ENCODE measurements at regions not wholly inside any gene's neighbourhood (a gene's known extent, or its start where the extent isn't known, plus 50 kb on each side); places are given as distances from the start of the nearest gene placed in this dataset.

- Histone ChIP-seq H3K4me1 (no peaks in the 10 kb centered on the region), H3K36me3 (replicated peaks in 1 of 2; ENCODE audit: insufficient read depth in 1 of 2, low read depth in 2 of 2) (no peaks in the 10 kb centered on the region), H3K27ac (no peak overlapping the region), H3K9me3 (no peaks in the 10 kb centered on the region), H3K27me3 (no peaks in the 10 kb centered on the region), H3K4me3 (no peak overlapping the region)
- ATAC-seq: no peak
- TF ChIP-seq POLR2A (IDR thresholded peaks at IDR 0.05) (no peak), CTCF (IDR thresholded peaks at IDR 0.05) (no peak)
- intact Hi-C loops (cut with DNase I): no loop called here
- peak in 1 of 4 donors; percentile 2 for DNase-seq
- 91 to 97% methylated on average over 7 to 12 of the region's 12 CpGs for WGBS, 2 donors
Measured at GRCh38 chr11:71184421-71185210, 67.8 kb downstream of the SHANK2 start.

GRCh38 chr11:71183878-71184277, 68.5 kb downstream of the SHANK2 start:
- H3K36me3 ChIP-seq (replicated peaks in 1 of 2; ENCODE audit: insufficient read depth in 1 of 2, low read depth in 2 of 2): no peaks in the 10 kb centered on the region
- 78 to 94% methylated on average over 6 to 10 of the region's 10 CpGs for WGBS, 2 donors
- H3K27me3 ChIP-seq: no peaks in the 10 kb centered on the region
- H3K4me3 ChIP-seq: no peak overlapping the region
- DNase-seq: peak in 1 of 4 donors; percentile 5
- H3K4me1 ChIP-seq: no peaks in the 10 kb centered on the region
- no peak for TF ChIP-seq POLR2A (IDR thresholded peaks at IDR 0.05)
- no peak for TF ChIP-seq CTCF (IDR thresholded peaks at IDR 0.05)
- intact Hi-C loops (cut with DNase I): no loop called here
- H3K27ac ChIP-seq: no peak overlapping the region
- H3K9me3 ChIP-seq: no peaks in the 10 kb centered on the region
- no peak for ATAC-seq

DNA sequence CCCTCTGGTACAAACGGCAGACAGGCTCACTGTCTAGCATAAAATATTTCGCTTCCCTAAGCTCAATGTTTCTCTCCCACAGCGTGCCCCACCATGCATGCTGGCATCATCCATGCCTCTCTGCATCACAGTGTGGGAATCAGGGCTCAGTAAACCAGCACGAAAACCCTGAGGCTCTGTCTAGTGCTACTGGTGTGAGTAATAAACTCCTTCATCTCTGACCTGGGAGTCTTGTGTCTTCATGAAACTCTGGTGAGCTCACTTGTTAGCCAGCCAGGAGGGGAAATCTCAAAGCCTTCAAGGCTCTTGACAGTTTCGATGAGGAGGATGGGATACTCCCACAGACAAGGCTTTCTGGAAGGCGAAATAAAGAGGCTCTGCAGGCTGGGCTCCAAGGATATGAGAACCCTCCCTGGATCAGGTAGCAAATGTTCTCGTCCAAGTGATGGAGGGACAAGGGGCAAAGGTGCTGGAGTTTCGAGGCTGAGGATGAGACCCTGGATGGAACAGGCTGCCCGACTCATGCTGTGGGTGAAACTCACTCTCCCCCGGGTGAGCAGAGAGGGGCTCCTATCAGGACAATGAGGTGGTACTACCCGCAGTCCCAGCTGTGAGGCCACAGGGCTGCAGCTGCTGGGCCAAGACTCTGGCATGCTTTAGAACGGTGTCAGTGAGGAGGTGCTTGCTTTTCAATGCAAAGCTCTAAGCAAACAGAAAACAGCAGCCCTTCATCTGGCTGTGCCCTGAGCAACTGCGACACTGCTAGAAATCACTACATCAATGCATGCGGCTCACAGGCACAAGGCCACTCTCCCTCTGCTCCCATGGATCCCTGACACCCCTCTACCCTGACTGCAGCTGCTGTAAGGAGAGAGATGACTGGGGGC, 69.3 kb downstream of the SHANK2 start:
- H3K36me3 ChIP-seq (replicated peaks in 1 of 2; ENCODE audit: insufficient read depth in 1 of 2, low read depth in 2 of 2): no peaks in the 10 kb centered on the region
- H3K9me3 ChIP-seq: no peaks in the 10 kb centered on the region
- no peaks in the 10 kb centered on the region for H3K27me3 ChIP-seq
- H3K4me1 ChIP-seq: no peaks in the 10 kb centered on the region
- ATAC-seq: no peak
- H3K27ac ChIP-seq: no peak overlapping the region
- no peak overlapping the region for H3K4me3 ChIP-seq
- DNase-seq: no peak
- WGBS, 2 donors: 86 to 94% methylated on average over 8 to 13 of the region's 14 CpGs
- intact Hi-C loops (cut with DNase I): no loop called here
- TF ChIP-seq POLR2A (IDR thresholded peaks at IDR 0.05) (no peak), CTCF (IDR thresholded peaks at IDR 0.05) (no peak)

GRCh38 chr11:71181566-71181965, 70.8 kb downstream of the SHANK2 start:
- ATAC-seq (no peak), DNase-seq (no peak)
- no peaks in the 10 kb centered on the region for H3K36me3 ChIP-seq (replicated peaks in 1 of 2; ENCODE audit: insufficient read depth in 1 of 2, low read depth in 2 of 2)
- H3K27ac ChIP-seq: no peak overlapping the region
- intact Hi-C loops (cut with DNase I): no loop called here
- no peak overlapping the region for H3K4me3 ChIP-seq
- TF ChIP-seq POLR2A (IDR thresholded peaks at IDR 0.05) (no peak), CTCF (IDR thresholded peaks at IDR 0.05) (no peak)
- H3K27me3 ChIP-seq: no peaks in the 10 kb centered on the region
- peaks cover 0 to 6% (median 0%) of the 10 kb centered on the region in 3 donors for H3K9me3 ChIP-seq
- no peaks in the 10 kb centered on the region for H3K4me1 ChIP-seq
- 89 to 91% methylated on average over 14 of the region's 14 CpGs for WGBS, 2 donors
